Activated CD4-positive, alpha-beta T cell treated with anti-CD3 and anti-CD28 coated beads, Interleukin-2, amount 50 U/mL, for 16 hours (primary cell): ENCODE measurements at regions not wholly inside any gene's neighbourhood (a gene's known extent, or its start where the extent isn't known, plus 50 kb on each side); places are given as distances from the start of the nearest gene placed in this dataset.
"Not testable (repeated sequence)": the region's sequence is repeated elsewhere in the genome, so short reads cannot be mapped to it uniquely, and the experiment has no call there.

Source experiments
- DNase-seq: peaks from one replicate; pipeline ENCODE4 v3.0.0-alpha.2; 2020

GRCh38 chr3:67064105-67064504, 66.0 kb downstream of the KBTBD8 start:
- DNase-seq = no peak

- DNase-seq = no peak
Observed at GRCh38 chr3:67067251-67067650, 69.1 kb downstream of the KBTBD8 start.

DNA sequence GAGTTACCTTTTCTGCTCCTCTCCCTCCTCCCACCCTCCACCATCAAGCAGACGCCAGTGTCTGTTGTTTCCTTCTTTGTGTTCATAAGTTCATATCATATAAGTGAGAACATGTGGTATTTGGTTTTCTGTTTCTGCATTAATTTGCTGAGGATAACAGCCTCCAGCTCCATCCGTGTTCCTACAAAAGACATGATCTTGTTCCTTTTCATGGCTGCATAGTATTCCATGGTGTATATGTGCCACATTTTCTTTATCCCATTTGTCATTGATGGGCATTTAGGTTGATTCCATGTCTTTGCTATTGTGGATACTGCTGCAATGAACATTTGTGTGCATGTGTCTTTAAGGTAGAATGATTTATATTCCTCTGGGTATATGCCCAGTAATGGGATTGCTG, 74.5 kb downstream of the KBTBD8 start:
- not testable (repeated sequence) for DNase-seq

DNA sequence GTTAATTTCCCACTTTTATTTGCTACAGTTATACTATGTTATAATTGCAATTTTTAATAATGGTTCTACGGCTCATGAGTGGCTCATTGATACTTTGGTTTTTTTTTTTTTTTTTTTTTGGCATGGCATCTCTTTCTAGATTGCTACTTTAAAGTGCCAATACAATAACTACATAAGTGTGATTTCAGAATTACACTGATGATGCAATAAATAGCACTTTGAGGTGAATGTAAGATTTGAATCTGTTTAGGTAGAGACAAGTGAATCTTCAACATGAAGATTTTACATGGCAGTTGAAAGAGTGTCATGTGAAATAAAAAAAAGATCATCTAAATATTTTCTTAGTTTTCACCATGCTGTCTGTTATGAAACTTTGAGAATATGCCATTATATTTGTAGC, 75.7 kb downstream of the KBTBD8 start:
- no peak for DNase-seq

DNA sequence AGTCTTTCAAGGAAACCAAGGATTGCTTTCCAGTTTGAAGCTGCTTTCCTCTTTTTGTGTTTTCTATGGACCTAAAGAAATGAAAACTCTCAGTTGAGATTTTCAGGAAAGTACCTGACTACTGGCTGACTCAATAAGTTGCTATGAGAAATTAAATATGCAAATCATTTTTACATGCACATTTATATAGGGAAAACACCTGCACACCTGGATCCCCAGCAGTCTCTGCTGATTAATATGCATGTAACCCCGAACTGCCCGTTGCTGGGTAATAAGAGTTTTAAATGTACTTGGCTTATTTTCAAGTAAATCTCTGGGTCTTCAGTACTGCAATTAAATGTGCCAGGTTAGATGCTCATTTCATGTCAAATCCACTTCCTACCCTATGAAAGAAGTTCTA, 77.2 kb downstream of the KBTBD8 start:
- no peak for DNase-seq

DNA sequence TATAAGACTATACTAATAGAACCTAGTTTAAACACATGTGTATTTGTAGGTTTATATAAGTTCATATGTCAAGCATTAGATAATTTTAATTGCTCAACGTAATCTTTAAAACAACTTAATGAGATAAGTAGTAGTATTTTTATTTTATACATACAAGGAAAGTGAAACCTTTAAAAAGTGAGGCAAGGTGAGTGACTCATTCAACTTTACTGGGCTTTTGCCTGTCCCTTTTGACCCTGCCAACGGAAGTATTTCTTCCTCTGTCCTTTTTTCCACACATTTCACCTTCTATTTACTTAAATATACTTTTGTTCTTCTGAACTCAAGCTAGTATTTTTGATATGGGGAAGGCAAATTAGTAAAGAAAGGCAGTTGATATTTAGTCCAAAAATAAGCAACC, 78.5 kb downstream of the KBTBD8 start:
- no peak for DNase-seq

DNA sequence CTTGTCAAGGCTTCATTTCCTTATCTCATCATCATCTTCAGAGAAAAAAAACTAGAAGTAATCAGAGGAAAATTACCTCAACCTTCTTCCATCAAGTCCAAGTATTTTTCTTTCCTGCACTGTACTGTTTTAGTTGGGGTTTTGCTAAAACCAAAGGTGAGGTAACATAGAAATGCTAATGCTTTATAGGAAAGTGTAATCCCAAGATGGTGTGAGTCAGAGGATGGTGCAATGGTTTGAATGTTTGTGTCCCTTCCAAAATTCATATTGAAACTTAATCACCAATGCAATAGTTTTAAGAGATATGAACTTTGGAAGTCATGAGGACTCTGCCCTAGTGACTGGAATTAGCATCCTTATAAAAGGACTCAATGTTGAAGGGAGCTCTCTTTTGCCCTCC, 79.5 kb downstream of the KBTBD8 start:
- DNase-seq = peak; percentile 5

DNA sequence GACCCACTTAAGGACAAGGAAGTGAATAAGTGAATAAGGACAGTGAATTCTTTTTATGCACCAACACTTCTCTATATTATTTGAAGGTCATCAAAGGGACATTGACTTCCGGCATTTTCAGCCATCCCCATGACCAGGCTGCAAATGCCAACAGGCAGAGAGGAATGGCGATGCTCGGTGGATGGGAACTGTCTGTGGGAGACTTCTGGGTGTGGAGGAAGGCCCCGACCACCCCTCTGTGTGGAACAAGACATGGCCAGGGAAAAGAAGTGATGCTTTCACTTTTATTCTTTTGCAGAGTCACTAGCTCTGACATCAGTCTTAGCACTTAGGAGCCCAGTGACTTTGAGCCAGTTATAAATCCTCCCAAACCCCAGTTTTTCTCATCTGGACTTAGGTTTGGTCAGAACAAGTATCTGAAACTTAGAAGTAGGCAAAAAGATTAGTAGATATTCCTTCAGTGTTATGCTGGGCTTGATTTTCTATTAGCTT, 84.5 kb downstream of the KBTBD8 start:
- no peak for DNase-seq

GRCh38 chr3:67083277-67083676, 85.2 kb downstream of the KBTBD8 start:
- peak; percentile 75 for DNase-seq

DNA sequence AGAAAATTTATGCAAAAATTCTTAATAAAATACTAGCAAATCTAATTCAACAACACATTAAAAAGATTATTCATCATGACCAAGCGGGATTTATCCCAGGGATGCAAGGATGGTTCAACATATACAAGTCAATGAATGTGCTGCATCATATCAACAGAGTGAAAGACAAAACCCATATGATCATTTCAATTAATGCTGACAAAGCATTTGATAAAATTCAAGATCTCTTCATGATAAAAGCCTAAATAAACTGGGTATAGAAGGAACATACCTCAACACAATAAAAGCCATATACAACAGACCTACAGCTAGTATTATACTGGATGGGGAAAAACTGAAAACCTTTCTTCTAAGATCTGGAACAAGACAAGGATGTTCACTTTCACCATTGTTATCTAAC, 89.7 kb downstream of the KBTBD8 start:
- DNase-seq = no peak

DNA sequence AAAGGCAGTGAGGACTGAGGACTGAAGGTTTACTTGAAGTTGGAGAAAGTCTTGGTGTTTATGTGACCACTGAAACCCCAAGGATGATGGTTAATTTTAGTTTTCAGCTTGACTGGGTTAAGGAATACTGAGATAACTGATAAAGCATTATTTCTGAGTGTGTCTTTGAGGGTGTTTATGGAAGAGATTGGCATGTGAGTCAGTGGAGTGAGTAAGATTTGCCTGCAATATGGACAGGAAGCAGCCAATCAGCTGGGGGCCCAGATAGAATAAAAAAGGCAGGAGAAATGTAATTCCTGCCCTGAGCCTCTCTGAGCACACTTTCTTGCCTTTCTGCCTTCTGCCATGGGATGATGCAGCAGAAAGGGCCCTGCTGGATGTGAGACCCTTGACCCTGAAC, 92.4 kb downstream of the KBTBD8 start:
- DNase-seq = no peak

DNA sequence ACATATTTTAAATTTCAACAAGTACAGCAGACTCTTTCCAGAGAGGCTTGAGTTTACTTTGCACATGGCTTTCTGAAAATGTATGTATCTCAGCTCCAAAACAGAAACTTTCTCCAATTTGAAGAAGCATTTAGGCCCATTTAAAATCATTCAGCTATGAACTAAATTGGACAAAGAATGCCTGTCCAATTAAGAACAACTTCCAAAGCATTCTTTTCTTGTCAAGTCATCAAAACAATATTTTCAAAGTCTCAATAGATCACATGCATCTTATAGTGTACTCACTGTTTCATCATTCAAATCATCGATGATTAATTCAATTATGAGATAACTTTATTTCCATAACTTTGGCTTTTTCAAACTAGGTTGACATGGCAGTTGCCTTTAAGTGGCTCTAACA, 95.2 kb downstream of the KBTBD8 start:
- no peak for DNase-seq

- DNase-seq = no peak
Observed at GRCh38 chr3:67094167-67094566, 96.1 kb downstream of the KBTBD8 start.

GRCh38 chr3:67094774-67095173, 96.7 kb downstream of the KBTBD8 start:
- no peak for DNase-seq

DNA sequence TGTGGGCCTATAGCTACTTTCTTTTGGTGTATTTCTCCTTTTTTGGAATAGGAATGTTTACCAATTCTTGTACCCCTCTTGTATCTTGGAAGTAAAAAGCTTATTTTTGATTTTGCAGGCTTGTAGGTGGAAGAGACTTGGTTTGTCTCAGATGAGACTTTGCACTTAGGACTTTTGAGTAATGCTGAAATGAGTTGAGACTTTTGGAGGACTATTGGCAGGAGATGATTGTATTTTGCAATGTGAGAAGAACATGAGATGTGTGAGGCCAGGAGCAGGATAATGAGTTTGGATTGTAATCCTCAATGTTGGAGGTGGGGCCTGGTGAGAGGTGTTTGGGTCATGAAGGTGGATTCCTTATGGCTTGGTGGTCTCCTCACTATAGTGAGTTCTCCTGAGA, 106.3 kb downstream of the KBTBD8 start:
- no peak for DNase-seq

DNA sequence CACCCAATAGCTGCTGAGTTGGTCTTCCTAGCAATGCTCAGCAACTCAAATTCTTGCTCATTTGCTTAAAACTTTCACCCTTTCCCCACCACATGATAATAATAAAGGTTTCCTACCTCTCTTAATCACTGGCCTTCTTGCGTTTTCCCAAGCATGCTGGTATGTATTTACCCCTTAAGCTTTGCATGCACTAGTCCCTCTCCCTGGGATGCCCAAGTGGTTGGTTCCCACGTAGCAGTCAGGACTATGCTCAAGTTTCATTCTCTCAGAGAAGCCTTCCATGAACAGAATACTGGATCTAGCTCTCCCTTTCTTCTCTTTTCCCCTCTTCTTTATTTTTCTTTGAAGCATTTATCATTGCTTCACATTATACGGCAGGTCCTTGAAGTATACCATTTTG, 108.8 kb downstream of the KBTBD8 start:
- no peak for DNase-seq

GRCh38 chr3:67109651-67110204, 111.6 kb downstream of the KBTBD8 start:
- DNase-seq = peak; percentile 14

- DNase-seq = peak; percentile 86
Observed at GRCh38 chr3:67113802-67114407, 115.8 kb downstream of the KBTBD8 start.

GRCh38 chr3:67118122-67118521, 120.0 kb downstream of the KBTBD8 start:
- no peak for DNase-seq

DNA sequence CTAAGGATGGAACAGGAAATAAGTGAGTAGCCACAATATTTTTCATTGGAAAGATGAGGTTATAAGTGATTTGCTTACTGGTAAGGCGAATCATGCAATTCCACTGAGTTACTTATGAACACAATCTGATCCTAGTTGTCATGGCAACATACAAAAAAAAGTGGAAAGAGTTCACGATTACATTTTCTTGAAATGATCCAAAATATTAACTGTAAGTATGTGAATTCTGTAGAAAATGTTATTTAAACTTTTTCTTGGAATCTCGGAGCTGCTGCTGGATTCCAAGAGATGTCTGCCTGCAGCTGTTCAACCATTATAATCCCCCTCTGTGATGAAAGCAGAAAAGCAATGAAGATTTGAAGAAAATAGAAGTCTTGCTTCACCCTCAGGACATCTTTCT, 120.5 kb downstream of the KBTBD8 start:
- DNase-seq = no peak

DNA sequence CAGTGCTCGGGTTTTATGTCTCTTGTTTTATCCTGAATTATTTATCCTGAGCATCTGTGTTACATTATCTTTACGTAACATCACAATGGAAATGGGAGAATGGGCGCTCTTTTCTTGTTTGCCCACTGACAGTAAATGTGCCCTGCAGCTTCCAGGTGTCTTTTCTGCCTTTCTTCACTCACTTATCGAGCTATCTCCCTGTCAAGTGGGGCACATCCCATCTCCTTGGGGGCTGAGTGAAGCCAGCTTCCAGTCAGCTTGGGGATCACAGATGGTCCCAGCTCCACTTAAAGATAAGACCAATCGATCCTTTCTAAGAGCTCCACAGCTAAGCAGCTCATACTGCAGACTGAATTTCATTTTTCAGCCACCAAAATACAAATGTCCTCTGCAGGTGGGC, 125.8 kb downstream of the KBTBD8 start:
- no peak for DNase-seq

DNA sequence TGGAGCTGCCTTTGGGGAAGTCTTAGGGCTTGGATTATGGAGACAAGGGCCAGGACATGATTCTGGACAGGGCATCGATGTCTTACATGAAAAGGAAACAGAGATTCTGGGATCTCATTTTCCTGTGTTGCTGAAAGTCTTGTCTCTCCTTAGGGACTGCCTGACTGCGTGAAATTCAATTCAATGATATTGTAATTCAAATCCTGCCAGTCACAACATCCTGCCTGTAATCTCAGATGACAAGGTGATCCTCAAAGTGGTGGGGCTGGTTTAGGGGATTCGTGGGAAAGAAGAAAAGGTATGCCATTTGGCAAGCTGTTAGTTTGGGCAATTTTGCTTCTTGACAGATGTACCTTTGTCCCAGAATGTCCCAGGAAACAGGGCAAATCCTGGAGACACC, 129.1 kb downstream of the KBTBD8 start:
- no peak for DNase-seq

GRCh38 chr3:67142432-67142831, 144.3 kb downstream of the KBTBD8 start:
- DNase-seq = no peak

GRCh38 chr3:67145738-67146137, 147.6 kb downstream of the KBTBD8 start:
- no peak for DNase-seq

GRCh38 chr3:67154429-67154828, 156.3 kb downstream of the KBTBD8 start:
- no peak for DNase-seq
